Activated CD8-positive, alpha-beta memory T cell treated with anti-CD3 and anti-CD28 coated beads for 4 hours (primary cell): ENCODE measurements at regions not wholly inside any gene's neighbourhood (a gene's known extent, or its start where the extent isn't known, plus 50 kb on each side); places are given as distances from the start of the nearest gene placed in this dataset.
A peak's percentile ranks its signal among the peaks of the same experiment; 100 is the strongest.

Source experiments
- DNase-seq, 2 donors: peaks; one replicate each; pipeline ENCODE4 v3.0.0-alpha.2; 2020; ENCODE audit warnings: low read depth in 2 of 2

GRCh38 chr11:129291546-129291945, 84.1 kb upstream of the BARX2 start:
- DNase-seq, result no peak

DNA sequence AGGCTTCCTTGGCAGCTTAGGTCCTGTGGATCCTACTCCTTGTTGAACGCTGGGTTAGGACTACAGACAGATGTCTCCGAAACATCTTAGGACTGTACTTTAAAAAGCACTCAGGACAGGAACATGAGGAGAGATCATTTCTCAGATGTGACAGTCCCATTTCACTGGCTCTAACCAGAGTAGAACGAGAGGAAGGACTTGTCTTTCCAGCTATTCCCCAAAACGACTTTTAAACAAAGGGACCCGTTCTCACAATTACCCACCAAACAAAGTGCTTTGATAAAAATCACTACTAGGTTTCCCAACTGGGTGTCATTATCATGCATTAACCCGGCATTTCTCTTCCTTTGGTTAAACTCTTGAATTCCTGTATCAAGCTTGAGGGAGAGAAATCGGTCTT, 84.7 kb upstream of the BARX2 start:
- DNase-seq, result no peak

DNA sequence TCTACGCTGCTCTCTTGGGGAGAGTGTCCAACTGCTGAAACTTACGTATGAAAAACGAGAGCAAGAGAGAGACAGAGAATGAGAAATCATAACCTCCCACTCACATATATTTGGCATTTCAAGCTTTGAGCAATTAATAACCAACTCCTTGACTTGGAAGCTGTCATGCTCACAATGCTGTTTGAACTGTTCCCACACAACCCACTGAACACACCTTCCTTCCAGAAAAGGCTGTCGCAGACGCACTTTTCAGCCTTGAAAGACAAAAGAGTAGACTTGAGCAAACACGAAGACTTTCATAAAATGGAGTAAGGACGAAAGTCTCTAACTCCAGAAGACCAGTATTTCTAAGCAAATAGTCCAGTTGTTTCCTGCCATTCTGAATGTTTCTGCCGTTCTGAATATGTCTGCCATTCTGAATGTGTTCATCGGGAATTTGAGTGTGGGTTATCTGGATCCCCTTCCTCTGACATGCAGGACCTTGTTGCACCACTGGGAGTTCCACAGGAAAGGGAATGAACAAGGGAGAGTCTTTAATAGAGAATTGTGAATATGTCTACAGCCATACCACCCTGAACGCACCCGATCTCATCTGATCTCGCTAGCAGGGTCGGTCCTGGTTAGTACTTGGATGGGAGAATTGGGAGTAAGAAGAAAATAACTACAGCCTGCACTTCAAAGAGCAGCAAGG, 86.2 kb upstream of the BARX2 start:
- DNase-seq, result no peak

GRCh38 chr11:129287920-129288319, 87.7 kb upstream of the BARX2 start:
- no peak for DNase-seq

- DNase-seq, result no peak
Measured at GRCh38 chr11:129286813-129287212, 88.8 kb upstream of the BARX2 start.

DNA sequence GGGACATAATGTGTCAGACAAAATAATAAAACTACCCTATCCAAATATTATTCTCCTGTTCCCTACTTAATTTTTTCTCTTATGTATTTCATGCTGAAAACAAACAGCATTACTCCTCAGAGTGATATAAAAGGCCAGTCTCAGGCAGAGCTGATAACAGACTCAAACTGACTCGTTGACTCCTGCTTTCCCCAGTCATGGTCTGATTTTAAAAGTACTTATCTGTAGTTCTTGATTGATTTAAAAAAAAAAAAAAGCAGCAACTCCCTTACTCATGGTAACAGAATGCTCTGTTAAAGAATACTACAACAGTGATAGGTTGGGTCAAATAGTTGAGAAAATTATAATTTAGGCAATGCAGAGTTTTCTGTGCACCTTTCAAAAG, 90.3 kb upstream of the BARX2 start:
- DNase-seq, result no peak

- DNase-seq, result no peak
Measured at GRCh38 chr11:129283141-129283540, 91.0 kb upstream of the ARHGAP32 start.

DNA sequence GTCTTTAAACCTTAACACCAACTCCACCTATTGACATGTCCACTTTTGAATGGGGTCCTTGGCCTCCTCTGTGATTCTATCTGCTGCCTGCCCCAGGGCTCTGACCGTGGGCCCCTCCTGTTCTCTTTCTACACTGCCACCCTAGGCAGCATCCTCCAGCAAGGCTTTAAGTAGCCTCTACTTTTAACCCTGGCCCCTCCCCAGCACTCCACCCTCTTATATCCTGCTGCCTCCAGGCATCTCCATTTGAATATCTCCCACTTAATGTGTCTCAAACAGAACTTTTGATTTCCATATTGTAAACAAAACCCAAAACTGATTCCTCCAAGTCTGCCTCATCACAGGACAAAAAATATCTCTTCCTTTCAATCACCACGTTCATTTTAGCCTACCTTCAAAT, 90.5 kb upstream of the ARHGAP32 start:
- no peak for DNase-seq

- no peak for DNase-seq
Measured at GRCh38 chr11:129281471-129282415, 89.6 kb upstream of the ARHGAP32 start.

- no peak for DNase-seq
Measured at GRCh38 chr11:129280027-129280811, 88.1 kb upstream of the ARHGAP32 start.

- peak; percentile 34 to 48 for DNase-seq
Measured at GRCh38 chr11:129279326-129280026, 87.4 kb upstream of the ARHGAP32 start.

DNA sequence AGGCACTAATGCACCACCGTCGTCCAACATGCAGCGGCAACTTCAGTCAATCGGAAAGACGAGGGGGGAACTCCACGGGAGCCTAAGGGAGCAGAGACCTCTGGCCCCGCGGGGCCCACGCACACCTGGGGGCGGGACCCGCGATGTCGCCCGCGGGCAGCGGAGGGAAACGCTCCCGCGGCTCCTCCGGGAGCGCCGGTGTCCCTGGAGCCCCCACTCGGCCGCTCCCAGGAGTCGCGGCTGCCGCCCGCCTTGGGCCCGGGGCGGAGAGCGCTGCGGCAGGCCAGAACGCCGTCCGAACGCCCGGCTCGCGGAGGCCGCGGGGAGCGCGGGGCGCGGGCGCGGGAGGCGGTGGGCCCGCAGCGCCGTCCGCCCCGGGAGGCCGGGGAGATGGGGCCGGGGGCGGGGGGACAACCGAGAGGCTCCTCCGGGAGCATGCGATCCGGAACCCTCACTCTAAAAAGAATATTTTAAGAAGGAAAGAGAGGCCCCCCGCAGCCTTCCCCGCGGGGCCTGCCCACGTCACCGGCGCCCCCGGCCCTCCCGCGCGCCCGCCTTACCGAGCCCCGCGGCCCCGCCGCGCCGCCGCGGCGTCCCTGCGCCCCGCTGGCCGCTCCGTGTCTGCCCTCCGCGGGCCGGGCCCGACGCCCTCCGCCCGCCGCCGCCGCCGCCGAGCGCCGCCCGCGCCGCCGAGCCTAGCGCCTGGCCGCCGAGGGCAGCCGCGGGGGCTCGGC, 86.6 kb upstream of the ARHGAP32 start:
- no peak for DNase-seq

DNA sequence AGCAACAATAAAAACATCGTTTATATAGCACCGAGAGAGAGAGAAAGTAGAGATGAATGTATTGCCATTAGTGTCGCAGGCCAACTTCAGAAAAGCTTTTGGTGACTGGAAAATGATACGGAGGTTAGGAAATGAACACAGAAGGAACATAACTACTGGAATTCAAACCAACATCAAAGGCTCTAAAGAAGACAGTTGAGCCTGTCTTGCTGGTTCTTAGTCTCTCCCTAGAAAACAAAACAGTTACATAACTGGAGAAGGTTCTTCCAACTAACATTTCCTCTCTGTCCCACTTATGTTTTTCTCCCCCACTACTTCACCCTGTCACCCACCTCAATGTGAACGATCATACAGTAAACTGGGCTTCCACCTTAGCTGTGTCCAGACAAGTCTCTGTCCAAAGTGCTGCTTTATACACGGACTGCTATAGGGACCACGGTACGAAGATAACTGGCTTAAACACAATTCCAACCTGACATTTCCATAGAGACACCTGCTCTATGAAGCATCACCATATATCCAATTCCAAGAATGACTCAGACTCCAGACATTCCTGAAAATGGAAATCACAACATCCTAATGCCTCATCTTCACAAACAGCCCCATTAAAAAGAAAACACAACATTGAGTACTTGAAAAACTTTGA, 85.2 kb upstream of the ARHGAP32 start:
- DNase-seq, result no peak

- DNase-seq, result no peak
Measured at GRCh38 chr11:129275828-129276227, 83.7 kb upstream of the ARHGAP32 start.

- DNase-seq, result no peak
Measured at GRCh38 chr11:129273944-129274711, 82.0 kb upstream of the ARHGAP32 start.

DNA sequence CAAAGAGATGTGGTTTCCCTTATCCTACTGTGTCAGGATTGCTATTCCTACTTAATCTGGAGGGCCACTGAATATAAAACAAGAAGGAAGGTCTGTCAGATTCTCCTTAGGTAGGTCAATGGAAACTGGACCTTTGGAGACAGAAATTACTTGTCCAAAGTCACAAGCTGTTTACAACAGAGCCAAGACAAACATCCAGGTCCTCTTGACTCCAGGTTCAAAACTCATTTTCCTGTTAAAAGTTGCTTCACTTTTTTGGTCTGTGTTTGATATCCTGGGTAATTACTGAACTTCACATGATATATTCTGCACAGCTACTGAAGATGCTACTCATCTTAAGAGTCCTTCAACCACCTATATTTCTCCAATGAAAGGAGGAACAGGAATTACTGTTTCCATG, 81.2 kb upstream of the ARHGAP32 start:
- DNase-seq, result no peak

DNA sequence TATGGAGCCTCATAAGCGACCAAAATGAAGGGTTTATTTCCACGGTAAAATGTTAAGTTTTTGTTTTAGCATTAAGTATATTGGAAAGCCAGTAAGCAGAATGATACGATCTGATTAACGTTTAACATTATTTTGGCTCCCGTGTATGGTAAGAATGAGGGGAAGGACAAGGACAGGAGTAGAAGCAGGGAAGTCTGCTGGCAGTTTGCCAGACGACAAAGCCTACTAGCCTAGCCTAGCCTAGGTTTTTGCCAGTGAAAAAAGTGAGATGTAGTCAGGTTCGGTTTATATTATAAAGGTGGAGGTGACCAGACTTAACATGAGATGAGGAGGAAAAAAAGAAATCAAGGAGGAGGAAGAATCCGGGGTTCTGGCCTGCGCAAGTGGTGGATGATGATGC, 78.9 kb upstream of the ARHGAP32 start:
- DNase-seq, result no peak

DNA sequence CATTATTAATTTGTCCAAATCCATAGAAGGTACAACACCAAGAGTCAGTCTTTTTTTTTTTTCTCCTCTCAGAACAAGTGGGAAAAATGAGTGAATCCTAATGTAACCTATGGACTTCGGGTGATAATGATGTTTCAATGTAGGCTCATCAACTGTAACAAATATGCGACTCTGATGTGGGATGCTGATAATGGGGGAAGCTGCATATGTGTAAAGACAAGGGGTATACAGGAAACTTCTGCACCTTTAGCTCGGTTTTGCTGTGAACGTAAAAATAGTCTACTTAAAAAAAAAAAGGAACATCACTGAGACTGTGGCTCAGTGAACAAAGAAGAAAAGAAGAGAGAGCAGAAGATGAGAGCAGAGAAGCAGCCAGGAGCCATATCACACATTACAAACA, 78.3 kb upstream of the ARHGAP32 start:
- DNase-seq, result no peak

GRCh38 chr11:129268371-129268770, 76.2 kb upstream of the ARHGAP32 start:
- DNase-seq, result no peak

DNA sequence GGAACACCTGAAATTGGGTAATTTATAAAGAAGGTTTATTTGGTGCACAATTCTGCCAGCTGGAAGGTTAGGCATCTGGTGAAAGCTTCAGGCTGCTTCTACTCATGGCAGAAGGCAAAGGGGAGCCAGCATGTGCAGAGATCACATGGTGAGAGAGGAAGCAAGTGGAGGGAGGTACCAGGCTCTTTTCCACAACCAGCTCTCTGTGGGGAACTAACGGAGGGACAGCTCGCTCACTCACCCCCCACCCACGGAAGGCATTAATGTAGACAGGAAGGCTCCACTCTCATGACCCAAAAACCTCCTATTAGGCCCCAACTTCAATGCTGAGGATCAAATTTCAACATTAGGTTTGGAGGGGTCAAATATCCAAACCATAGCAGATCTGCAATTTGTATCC, 75.6 kb upstream of the ARHGAP32 start:
- no peak for DNase-seq
